HG03575 (cell line): ENCODE measurements at regions not wholly inside any gene's neighbourhood (a gene's known extent, or its start where the extent isn't known, plus 50 kb on each side); places are given as distances from the start of the nearest gene placed in this dataset.

ENCODE experiments used
- ATAC-seq: cut with Tn5 transposase; IDR thresholded peaks from one replicate; pipeline ENCODE4 v1.9.1; 2021; ENCODE audit not compliant: unreplicated experiment, insufficient number of reproducible peaks, low FRiP score; ENCODE audit errors: extremely low read depth

GRCh38 chr13:33577007-33577406, 240.9 kb upstream of the RFC3 start:
- no peak for ATAC-seq

GRCh38 chr13:33578786-33579185, 239.2 kb upstream of the RFC3 start:
- ATAC-seq: no peak

DNA sequence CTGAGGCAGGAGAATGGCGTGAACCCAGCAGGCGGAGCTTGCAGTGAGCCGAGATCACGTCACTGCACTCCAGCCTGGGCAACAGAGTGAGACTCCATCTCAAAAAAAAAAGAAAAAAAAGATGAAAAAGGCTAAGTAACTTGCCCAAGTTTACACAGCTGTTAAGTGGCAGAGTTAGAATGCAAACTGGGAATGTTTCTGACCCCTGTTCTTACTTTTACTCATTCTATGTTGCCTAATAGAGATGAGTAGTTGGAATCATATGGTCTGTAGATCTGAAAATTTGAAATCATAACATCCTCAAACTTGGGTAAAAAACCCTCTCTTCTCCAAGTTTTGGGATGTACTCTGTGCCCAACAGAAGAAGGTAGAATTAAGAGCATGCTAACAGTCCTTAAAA, 235.8 kb upstream of the RFC3 start:
- ATAC-seq: no peak

GRCh38 chr13:33583398-33583797, 234.6 kb upstream of the RFC3 start:
- ATAC-seq: no peak

GRCh38 chr13:33590936-33591335, 227.0 kb upstream of the RFC3 start:
- ATAC-seq: no peak

DNA sequence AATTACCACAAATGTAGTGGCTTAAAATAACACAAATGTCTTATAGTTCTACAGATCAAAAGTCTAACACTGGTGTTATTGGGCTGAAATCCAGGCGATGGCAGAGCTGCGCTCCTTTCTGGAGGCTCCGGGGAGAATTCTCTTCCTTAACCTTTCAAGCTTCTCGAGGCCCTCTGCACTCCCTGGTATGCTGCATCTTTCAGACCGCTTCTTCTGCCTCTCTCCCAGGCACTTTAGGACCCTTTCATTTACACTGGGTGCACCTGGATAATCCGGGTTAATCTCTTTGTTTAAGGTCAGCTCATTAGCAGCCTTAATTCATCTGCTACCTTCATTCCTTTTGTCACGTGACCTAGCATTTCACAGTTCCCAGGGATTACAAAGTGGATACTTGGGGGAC, 211.3 kb upstream of the RFC3 start:
- no peak for ATAC-seq

- no peak for ATAC-seq
Observed at GRCh38 chr13:33610438-33611120, 207.4 kb upstream of the RFC3 start.

- ATAC-seq: no peak
Observed at GRCh38 chr13:33611121-33611805, 206.7 kb upstream of the RFC3 start.

DNA sequence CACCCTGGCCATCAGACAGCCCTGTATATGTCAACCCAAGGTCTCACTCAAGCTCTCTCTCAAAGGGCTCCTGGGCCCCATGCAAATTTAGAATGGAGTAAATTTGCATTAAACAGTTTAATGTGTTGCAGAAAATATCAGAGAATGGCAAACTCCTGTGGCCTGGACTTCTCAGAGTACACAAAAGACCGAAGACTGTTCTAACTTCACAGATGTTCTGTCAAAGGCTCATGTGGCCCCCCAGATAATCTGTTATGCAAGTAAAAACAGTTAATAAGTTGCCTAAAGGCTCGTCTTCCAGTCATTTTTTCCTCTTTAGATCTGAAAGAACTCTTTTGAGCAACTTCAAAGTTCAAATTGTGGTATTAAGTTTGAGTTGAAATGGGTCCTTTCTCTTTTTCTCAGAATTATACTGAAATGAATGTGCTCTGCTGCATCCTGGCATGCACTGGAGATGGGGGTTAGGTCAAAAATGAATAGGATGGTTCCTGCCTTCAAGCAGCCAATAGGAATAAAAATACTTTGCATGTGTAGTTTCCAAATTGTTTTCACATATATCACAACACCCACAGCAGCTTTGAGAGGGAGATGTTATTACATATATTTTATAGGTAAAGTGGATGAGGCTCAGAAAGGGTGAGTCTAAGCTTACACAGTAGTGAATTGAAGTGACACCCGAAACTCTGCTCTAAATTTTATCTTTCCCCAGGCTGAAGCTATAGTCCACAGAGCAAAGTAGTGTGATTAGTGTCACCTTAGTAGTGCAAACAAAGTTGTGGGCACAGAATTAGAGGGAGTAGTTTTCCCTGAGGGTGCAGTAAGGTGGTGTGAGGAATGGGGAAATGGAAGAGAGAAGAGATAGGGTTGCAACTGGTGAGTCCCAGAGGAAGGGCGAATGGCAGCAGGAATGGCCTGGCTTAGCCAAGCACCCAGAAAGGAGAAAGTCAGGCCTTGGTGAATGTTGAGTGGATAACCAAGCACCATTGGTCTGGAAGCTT, 205.0 kb upstream of the RFC3 start:
- no peak for ATAC-seq

- no peak for ATAC-seq
Observed at GRCh38 chr13:33615436-33615835, 202.5 kb upstream of the RFC3 start.

GRCh38 chr13:33616130-33616529, 201.8 kb upstream of the RFC3 start:
- ATAC-seq: no peak

- no peak for ATAC-seq
Observed at GRCh38 chr13:33617055-33617454, 200.9 kb upstream of the RFC3 start.

DNA sequence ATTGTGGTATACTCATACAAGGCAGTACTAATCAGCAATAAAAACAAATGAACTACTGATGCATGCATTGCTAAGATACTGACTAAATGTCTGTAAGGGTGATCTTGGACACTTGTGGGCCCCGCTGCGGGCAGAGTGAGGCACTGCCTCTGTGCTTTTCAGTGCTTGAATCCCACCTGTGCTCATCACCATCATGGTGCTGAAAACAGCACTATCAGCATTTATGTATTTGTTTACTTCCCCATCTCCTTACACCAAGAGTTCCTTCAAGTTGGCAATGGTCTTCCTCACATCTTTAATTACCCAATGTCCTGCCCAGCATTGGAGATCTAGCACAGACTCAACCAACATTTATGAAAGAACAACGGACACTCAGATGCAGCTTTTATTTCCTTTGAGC, 193.7 kb upstream of the RFC3 start:
- ATAC-seq: no peak

DNA sequence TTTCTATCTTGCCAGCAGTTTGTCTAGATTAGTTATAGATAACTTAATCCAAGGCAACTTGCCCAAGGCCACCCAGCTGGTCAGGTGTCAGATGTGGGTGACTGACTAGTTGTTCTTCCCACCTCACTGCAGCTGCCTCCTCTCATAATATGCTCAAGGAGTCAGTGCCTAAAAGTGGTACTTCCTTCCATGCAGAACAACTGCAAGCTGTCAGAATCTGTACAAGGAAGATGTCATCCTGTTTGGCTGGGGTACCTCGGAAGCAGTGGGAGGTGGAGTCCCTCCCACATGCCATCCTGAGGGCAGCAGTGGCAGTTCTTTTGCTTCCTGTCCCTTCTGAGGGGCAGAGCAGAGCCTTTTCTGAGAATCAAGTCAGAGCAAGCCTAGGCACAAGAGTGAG, 193.2 kb upstream of the RFC3 start:
- ATAC-seq: no peak

DNA sequence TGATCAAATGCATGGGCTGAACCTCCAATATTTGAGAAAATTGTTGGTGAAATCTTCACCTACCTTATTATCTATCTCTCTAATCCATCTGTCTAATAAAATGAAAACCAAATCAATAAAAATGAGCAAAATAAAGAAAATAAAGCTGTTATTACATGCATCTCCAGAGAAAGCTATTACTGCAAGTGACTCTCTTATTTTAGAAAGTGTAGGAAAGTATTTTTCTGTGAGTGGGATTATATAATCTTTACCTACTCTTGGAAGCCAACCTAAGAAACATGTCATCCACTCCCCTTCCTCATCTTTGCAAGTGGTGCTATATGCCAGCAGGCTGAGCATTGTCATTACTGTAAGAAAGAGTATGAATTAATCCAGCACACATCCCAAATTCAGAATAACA, 191.5 kb upstream of the RFC3 start:
- no peak for ATAC-seq

DNA sequence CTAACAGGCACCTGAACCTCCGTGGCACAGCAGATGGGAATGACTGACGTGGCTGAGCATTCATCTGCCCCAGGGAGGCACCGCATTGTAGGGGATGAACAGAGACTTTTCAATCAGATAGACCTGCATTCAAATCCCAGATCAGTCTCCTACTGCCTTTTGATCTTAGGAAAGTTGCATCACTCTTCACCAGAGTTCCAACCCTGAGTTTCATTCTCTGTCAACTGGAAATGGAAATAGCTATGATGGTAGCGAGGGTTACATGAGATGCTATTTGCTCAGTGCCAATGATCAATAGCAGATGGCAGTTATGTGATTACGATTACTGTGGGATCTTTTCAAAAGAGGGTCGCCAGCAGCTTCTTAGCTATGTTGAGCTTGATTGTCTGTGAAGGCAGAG, 189.3 kb upstream of the RFC3 start:
- no peak for ATAC-seq

GRCh38 chr13:33629605-33630360, 188.2 kb upstream of the RFC3 start:
- no peak for ATAC-seq

GRCh38 chr13:33633701-33634545, 184.0 kb upstream of the RFC3 start:
- no peak for ATAC-seq
